HG03565 (cell line): ENCODE measurements at regions not wholly inside any gene's neighbourhood (a gene's known extent, or its start where the extent isn't known, plus 50 kb on each side); places are given as distances from the start of the nearest gene placed in this dataset.

Source experiments
- ATAC-seq: cut with Tn5 transposase; IDR thresholded peaks from one replicate; pipeline ENCODE4 v1.9.1; 2021; ENCODE audit warnings: mild to moderate bottlenecking, moderate library complexity; ENCODE audit not compliant: unreplicated experiment

- no peak for ATAC-seq
Observed at GRCh38 chr18:29154758-29155725, 978.1 kb upstream of the CDH2 start.

- ATAC-seq: no peak
Observed at GRCh38 chr18:29154196-29154757, 977.3 kb upstream of the CDH2 start.

DNA sequence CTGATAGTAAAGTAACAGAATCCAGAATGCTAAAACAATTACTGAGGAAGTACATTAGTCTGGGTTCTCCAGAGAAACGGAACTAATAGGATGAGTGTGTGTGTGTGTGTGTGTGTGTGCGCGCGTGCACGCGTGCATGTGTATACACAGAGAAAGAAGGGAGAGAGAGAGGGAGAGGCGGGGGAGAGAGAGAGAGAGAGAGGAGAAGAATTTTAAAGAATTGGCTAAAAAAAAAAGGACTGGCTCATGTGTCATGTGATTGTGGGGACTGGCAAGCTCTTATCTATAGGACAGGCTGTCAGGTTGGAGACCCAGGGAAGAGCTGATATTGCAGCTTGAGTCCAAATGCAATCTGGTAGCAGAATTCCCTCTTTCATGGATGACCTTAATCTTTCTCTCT lies 976.2 kb upstream of the CDH2 start:
- no peak for ATAC-seq

- no peak for ATAC-seq
Observed at GRCh38 chr18:29147944-29148343, 971.0 kb upstream of the CDH2 start.

DNA sequence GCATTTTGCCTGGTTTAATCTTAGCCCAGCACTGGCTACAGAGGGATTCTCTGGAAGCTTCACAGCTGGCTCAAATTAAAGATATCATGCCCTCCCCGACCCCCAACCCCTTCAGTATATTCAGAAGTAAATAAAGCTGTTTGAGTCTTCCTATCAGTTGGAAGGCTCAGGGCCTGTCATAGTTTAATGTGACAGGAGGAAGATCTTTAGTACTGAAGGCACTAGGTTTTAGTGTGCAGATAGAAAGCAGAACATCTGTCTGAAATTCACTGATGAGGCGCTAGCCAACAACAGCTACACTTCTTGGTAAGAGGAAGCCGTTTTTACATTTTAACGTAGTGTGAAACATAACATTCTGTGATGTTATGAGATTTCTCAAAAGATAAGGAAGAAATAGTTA lies 969.1 kb upstream of the CDH2 start:
- no peak for ATAC-seq

DNA sequence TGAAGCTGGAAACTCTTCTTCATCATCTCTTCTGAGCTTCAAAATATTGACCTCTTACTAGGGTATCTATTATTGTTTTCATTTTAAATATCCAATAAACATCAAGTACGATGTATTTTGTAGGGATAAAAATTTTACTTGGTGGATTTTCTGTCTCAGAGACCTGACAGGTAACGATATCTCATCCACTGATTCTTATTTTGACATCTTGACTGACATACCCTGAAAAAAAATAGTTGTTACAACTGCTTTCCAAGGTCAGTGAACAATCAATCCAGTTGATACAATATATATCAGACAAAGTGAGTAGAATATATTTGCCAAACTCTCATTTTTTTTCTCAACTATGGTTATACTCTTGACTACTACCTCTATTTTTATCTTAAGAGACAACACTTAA lies 963.7 kb upstream of the CDH2 start:
- ATAC-seq: no peak

DNA sequence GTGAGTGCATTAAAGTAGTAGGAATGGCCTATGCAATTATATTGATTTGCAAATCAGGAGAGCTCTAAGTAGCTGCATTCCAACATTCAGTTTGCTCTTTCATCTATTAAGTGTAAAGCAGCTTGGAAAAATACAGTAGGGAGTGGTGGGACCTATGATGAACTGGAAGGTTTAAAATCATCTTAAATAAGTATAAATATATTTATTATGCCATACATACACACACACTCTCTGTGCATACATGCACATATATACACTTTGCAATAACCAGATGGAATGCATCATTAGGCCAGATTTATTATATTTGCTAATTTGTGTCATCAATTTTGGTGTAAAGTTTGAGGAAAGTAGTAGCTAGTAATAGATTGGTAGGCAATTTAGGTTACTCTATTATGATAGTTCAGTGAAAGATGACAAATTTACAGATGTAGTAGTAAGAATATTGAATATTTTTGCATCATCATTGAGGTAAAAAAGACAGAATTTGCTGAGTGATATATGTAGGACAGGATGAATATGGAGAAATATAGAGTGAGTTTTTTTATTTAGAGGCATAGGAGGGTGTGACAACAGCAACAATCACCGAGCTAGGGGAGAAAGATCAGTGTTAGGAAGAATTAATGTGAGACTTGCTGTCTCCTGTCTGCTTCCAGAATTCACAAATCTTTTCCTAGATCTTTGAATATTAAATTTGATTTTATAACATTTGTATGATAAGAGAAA lies 961.0 kb upstream of the CDH2 start:
- ATAC-seq: no peak

DNA sequence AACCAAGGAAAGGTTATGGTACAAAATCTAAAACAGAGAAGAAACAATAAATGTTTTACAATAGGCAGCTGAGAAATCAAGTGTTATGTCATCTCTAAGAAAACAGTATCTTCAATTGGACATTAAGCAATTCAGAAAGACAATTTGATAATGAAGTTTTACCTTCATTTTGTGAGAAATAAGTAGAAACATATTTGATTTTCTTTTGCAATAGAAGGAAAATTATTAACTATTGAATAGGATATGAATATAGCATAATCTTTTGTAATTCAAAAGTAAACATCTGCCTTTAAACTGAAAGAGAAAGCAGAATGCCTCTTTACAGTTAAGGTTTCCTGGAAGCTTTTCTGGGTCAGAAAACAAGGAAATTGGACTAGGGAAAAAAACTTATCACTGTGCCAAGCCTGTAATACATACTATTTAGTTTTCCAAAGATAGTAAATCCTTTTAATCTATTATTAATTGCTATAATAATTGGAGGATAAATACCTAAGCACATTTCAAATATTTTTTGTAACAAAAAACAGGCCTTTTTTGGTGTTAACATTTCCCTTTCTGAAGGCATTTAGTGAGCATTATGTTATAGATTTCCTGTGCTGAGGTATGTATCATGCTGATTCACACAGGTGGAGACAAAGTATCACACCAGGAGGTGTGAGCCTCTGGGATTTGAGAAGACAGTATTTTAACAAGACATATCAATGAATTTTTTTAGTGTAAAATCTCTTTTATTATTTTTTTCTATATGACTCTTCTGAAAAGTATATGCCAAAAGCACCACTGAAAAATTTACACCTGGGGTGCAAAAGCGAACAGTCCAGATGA lies 947.0 kb upstream of the CDH2 start:
- ATAC-seq: no peak

DNA sequence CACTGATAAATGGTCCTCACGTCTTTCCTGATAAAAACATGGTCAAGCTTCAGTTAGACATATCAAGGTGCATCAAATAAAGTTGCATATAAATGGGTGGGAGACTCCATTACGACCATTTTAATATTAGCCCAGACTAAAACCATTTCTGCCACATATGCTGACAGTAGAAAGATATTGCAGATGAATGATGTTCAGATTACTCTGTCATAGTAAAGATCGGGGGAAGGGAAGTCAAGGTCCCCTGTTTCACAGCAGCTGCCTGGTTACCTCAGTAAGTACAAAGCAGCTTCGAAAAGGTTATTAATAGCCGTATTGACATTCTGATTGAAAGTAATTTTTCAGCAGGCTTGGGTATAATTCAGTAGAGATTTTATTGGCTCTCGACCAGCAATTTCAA lies 927.7 kb upstream of the CDH2 start:
- ATAC-seq: no peak

- no peak for ATAC-seq
Observed at GRCh38 chr18:29104227-29104626, 927.3 kb upstream of the CDH2 start.

DNA sequence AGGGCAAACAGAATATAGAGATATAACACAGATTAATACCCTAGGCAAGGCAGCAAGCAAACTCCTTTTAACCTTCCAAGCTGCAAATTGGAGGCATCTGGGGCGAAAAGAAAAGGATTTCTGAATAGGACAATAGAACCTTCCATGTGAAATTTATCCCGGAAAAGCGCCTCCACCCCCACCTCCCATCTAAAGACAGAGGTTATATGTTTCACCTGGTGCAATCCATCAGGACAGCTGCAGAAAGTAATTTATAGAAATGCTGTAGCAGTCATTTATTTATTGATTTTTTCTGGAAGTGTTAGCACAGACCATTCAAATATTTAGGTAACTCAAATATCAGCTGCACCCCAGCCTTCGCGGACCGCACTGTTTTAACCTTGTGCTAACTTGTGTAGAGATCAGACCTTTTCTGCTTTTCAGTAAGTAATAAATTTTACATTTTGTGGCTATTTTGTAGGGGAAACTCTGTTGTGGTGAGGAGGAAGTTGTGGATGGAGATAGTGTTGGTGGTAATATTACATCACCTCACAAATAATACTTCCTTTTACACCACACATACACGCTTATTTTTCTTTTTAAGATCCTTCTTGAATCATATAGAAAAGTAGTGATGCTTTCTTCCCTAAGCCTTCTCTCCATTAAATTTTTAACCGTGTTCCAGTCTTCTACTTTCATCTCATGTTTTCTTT lies 919.3 kb upstream of the CDH2 start:
- no peak for ATAC-seq

GRCh38 chr18:29087616-29088246 lies 910.8 kb upstream of the CDH2 start:
- no peak for ATAC-seq

DNA sequence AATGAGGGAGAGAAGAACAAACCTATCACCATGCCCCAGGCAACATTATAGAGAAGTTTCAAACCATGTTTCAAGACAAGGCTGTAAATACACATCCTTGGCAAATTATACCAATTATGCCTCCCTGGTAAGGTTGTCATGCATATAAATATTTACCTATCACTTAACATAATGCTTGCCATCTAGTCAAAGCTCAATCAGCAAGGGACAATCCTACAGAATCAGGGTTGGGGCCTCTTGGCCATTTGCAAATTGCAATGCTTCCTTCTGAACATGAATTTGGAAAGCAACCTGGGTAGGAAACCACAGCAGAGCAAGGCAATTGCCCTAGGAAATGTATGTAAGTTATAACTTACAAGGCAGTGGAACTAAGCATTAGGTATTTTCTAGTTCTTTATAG lies 907.2 kb upstream of the CDH2 start:
- ATAC-seq: no peak

DNA sequence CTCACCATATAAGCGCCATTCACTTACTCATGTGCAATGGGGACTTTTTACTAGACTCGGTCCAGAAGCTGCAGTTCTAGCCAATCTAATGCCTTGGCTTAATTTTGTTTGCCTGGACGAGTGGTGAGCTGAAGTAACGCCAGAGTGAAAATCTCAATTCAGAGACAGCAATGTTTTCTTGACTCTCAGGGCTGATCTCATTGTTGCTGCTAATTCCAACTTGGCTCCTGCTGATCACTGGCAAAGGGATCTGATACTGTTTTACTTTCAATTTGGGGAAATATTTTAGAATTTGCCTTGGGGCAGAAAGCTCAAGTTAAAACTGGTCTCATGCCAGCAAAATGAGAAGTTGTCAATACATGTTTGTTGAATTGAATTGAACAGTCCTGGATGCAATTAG lies 906.6 kb upstream of the CDH2 start:
- no peak for ATAC-seq

DNA sequence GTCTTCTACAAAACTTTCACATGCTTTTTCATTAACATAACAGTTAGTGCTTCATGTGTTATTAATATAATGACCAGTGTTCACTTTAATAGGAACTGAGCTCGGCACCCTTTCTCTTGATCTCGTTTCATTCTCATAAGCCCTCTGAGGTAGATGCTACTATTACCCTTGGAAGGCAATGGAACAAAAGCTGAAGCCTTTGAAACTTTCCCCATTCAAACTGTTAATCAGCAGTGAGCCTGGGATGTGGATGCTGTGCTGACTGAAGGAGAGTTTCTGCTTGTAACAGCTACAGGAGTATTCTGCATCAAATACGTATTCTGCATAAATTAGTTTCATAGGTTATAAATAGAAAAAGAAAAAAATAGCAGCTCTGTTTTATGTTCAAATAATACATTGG lies 904.0 kb upstream of the CDH2 start:
- no peak for ATAC-seq

DNA sequence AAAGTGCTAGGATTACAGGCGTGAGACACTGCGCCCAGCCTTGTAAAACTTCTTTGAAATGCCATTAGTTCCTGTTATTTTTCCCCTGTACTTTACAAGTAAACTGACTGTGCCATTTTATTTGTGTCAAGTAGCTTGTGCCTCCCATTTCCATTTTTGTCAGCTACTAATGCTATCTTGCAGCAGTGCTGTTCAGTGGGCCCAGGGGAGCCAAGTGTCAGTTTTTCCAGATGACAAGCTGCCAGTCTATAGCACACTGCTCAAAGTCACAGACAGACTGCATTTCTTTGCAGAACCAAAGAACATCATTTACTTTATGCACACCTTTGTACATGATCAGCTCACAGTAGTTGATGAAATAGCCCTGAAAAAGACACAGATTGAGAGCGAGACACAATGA lies 901.3 kb upstream of the CDH2 start:
- ATAC-seq: no peak

DNA sequence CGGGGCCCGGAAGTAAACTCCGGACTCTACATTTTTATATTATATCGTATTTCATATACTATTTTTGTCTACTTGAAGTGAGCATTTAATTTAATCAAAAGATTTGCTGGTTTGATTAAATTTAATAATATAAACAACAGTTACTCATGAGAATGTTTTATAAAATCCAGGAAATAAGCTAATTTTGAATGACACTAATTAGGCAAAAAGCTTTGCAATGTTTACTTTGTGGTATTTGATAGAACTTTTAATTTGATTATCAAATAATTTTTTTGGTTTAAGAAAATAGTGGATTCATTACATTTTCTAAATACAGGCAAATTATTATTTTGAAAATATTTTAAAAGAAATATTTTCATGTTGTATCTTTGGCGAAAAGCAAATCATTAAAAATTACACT lies 900.4 kb upstream of the CDH2 start:
- ATAC-seq: no peak

- ATAC-seq: no peak
Observed at GRCh38 chr18:29076645-29077044, 899.7 kb upstream of the CDH2 start.

DNA sequence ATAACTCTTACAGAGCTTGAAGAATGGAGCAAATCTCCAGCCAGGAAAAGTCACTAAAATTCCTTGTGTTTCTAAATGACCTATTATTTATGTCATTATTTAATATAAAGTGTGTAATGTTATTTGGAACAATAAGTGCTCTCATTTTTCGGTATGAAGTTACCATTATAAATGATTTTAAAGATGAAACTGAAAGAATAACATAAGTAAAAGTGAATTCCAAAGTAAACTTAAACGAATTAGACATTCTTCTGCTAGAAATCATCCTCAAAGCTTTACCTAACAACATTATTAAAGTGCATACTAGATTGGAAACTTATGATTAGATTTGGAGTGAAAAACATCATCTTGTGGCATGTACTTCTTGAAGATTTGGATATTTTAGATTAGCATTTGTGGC lies 897.2 kb upstream of the CDH2 start:
- no peak for ATAC-seq

- no peak for ATAC-seq
Observed at GRCh38 chr18:29071869-29072268, 894.9 kb upstream of the CDH2 start.
